GM12878 (cell line): ENCODE measurements at regions not wholly inside any gene's neighbourhood (a gene's known extent, or its start where the extent isn't known, plus 50 kb on each side); places are given as distances from the start of the nearest gene placed in this dataset.

Experiments used
- ATAC-seq: fragments of 200-7000 bp; cut with Tn5 transposase; 3 replicates; pipeline ENCODE4 v1.9.1; 2020; ENCODE audit warnings: mild to moderate bottlenecking, moderate library complexity
- BruUV-seq: library from RNA; stranded (reverse); fragments of 400-500 nt; replicated peaks from 2 replicates; lab custom pipeline; 2021; lab: Mats Ljungman, UMichigan
- CTCF ChIA-PET: fragments of 300-600 bp; sonication (Branson Sonifier 250); formaldehyde crosslinking; extraction: SDS; loops from one replicate; lab custom pipeline; 2021; ENCODE audit warnings: inconsistent platforms; lab: Yijun Ruan, JAX
- POLR2A ChIA-PET: fragments of 350-600 bp; formaldehyde crosslinking; extraction: SDS; loops from one replicate; lab custom pipeline; 2021; ENCODE audit warnings: inconsistent platforms; lab: Charles Lee
- RAD21 ChIA-PET: fragments of 300-600 bp; sonication (Branson Sonifier 250); formaldehyde crosslinking; loops from one replicate; lab custom pipeline; 2023; ENCODE audit warnings: antibody characterized with exemption; ENCODE audit not compliant: unreplicated experiment; lab: Charles Lee
- SMC1A ChIA-PET: fragments of 300-600 bp; sonication (Branson Sonifier 250); formaldehyde crosslinking; loops from one replicate; lab custom pipeline; 2023; ENCODE audit not compliant: unreplicated experiment, uncharacterized antibody; lab: Charles Lee
- DNase-seq: peaks from one replicate; pipeline ENCODE4 v3.0.0-alpha.2; 2011; ENCODE audit warnings: low read depth, low spot score
- FAIRE-seq: peaks from 3 replicates; lab custom pipeline; 2011; peaks lifted over from hg19 to GRCh38; lab: Jason Lieb, UNC
- H2AFZ ChIP-seq: 2 replicates; pipeline ENCODE4 v1.6.0; 2011; ENCODE audit warnings: low read depth, low read length, control low read depth; ENCODE audit not compliant: control insufficient read depth
- H3K27ac ChIP-seq: 2 replicates; pipeline ENCODE4 v1.5.1; 2011; ENCODE audit warnings: control low read depth; ENCODE audit not compliant: control insufficient read depth, insufficient read depth
- H3K27me3 ChIP-seq, 2 experiments: replicated peaks in 1 of 2; 2 replicates each; pipeline versions ENCODE4 v1.6.0 to v1.6.1; 2011; ENCODE audit warnings: low read length in 1 of 2; ENCODE audit not compliant: control insufficient read depth in 2 of 2, insufficient read depth in 2 of 2
- H3K36me3 ChIP-seq, 2 experiments: 2 replicates each; pipeline ENCODE4 v1.5.1; 2011; ENCODE audit warnings: low read length in 1 of 2; ENCODE audit not compliant: control insufficient read depth in 2 of 2, insufficient read depth in 2 of 2
- H3K4me1 ChIP-seq: 2 replicates; pipeline ENCODE4 v1.6.1; 2011; ENCODE audit warnings: mild to moderate bottlenecking, low read length, moderate library complexity, mixed read lengths; ENCODE audit not compliant: control insufficient read depth, insufficient read depth
- H3K4me2 ChIP-seq: 2 replicates; pipeline ENCODE4 v1.6.0; 2011; ENCODE audit warnings: control low read depth; ENCODE audit not compliant: control insufficient read depth, insufficient read depth
- H3K4me3 ChIP-seq: fragments of 200-600 bp; sonication (generic); 2 replicates; pipeline ENCODE4 v1.5.1; 2016
- H3K79me2 ChIP-seq: 2 replicates; pipeline ENCODE4 v1.6.0; 2011; ENCODE audit warnings: low read length; ENCODE audit not compliant: control insufficient read depth, insufficient read depth
- H3K9ac ChIP-seq: 2 replicates; pipeline ENCODE4 v1.8.0; 2011; ENCODE audit warnings: low read length, control low read depth, mixed read lengths; ENCODE audit not compliant: control insufficient read depth, insufficient read depth
- H3K9me3 ChIP-seq: replicated peaks from 3 replicates; pipeline ENCODE4 v1.5.1; 2011; ENCODE audit warnings: mild to moderate bottlenecking, low read length; ENCODE audit not compliant: control insufficient read depth, insufficient read depth
- H4K20me1 ChIP-seq: 2 replicates; pipeline ENCODE4 v1.6.0; 2011; ENCODE audit not compliant: control insufficient read depth, insufficient read depth
- EED ChIP-seq: sonication (generic); IDR thresholded peaks from 2 replicates; pipeline ENCODE4 v1.6.1; 2016; ENCODE audit warnings: antibody characterized with exemption, low read depth
- MTA2 ChIP-seq: fragments of 450-650 bp; IDR thresholded peaks from 2 replicates; pipeline ENCODE4 v1.6.1; 2016; ENCODE audit warnings: low read depth, mild to moderate bottlenecking, moderate library complexity
- NFXL1 ChIP-seq: fragments of 450-650 bp; IDR thresholded peaks from 2 replicates; pipeline ENCODE4 v1.6.1; 2017; ENCODE audit warnings: antibody characterized with exemption, mild to moderate bottlenecking, borderline replicate concordance
- POLR2A ChIP-seq: IDR thresholded peaks from 2 replicates; pipeline ENCODE4 v1.6.1; 2011; ENCODE audit warnings: low read depth, mild to moderate bottlenecking, low read length
- RAD51 ChIP-seq: fragments of 450-650 bp; IDR thresholded peaks from 2 replicates; pipeline ENCODE4 v1.6.1; 2016; ENCODE audit warnings: moderate library complexity, mild to moderate bottlenecking, inconsistent platforms
- SMAD1 ChIP-seq: fragments of 450-650 bp; IDR thresholded peaks from 2 replicates; pipeline ENCODE4 v1.6.1; 2018; ENCODE audit warnings: mild to moderate bottlenecking, low read depth; ENCODE audit not compliant: partially characterized antibody
- SMAD5 ChIP-seq: IDR thresholded peaks from 2 replicates; pipeline ENCODE4 v1.6.1; 2016; ENCODE audit warnings: antibody characterized with exemption, low read depth
- STAT3 ChIP-seq: IDR thresholded peaks from 2 replicates; pipeline ENCODE4 v1.6.1; 2011; ENCODE audit warnings: low read depth, low read length, improper control_type of control experiment
- TBL1XR1 ChIP-seq: IDR thresholded peaks from 2 replicates; pipeline ENCODE4 v1.6.1; 2012; ENCODE audit warnings: low read depth, low read length, improper control_type of control experiment
- TCF7 ChIP-seq: IDR thresholded peaks from 2 replicates; pipeline ENCODE4 v1.6.1; 2014; ENCODE audit warnings: antibody characterized with exemption, borderline replicate concordance
- WGBS: methylation state at CpG from one replicate; pipeline ENCODE4 v1.1.6; 2016; ENCODE audit warnings: low lambda C conversion rate; ENCODE audit not compliant: insufficient replicate concordance, insufficient coverage; ENCODE audit errors: missing lambda C conversion rate; 5-methylcytosine and 5-hydroxymethylcytosine counted together
- in situ Hi-C: fragments of 300-500 bp; cut with MboI; formaldehyde crosslinking; loops from 9 replicates; pipeline ENCODE4 v1.14.3; 2018; ENCODE audit warnings: mixed read lengths
- intact Hi-C: fragments of 100-400 bp; cut with micrococcal nuclease; formaldehyde crosslinking; loops from one replicate; pipeline ENCODE4 v1.14.2; 2022; ENCODE audit not compliant: unreplicated experiment
- TF ChIP-seq, protein P1 (sequence below): fragments of 450-650 bp; IDR thresholded peaks from 2 replicates; pipeline ENCODE4 v1.6.1; 2018; ENCODE audit warnings: borderline replicate concordance, mild to moderate bottlenecking; ENCODE audit not compliant: partially characterized antibody

DNA sequence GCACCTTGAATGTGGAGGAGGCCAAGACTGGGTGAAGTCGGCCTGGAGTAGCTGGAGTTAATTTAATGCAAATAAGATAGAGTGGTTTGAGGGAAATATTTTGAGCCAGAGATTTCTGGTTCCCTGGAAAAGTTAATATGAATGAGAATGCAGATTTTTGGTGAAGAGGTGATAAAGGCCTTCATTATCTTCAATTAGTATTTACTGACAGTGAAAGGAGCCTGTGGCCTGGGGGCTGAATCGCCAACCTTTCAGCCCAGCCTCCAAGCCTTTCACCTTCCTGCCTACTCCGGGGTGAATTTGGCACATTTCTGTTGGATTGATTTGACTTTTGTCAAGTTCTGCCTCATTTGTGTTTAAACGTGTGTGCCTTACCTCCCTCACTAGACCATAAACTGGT, 147.8 kb downstream of the SOX2 start (continued):
- TF ChIP-seq, protein P1, sequence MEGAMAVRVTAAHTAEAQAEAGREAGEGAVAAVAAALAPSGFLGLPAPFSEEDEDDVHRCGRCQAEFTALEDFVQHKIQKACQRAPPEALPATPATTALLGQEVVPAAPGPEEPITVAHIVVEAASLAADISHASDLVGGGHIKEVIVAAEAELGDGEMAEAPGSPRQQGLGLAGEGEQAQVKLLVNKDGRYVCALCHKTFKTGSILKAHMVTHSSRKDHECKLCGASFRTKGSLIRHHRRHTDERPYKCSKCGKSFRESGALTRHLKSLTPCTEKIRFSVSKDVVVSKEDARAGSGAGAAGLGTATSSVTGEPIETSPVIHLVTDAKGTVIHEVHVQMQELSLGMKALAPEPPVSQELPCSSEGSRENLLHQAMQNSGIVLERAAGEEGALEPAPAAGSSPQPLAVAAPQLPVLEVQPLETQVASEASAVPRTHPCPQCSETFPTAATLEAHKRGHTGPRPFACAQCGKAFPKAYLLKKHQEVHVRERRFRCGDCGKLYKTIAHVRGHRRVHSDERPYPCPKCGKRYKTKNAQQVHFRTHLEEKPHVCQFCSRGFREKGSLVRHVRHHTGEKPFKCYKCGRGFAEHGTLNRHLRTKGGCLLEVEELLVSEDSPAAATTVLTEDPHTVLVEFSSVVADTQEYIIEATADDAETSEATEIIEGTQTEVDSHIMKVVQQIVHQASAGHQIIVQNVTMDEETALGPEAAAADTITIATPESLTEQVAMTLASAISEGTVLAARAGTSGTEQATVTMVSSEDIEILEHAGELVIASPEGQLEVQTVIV = no peak
- TF ChIP-seq NFXL1 = no peak
- no peak for TF ChIP-seq RAD51
- TF ChIP-seq, all 136 proteins: peak for 0

DNA sequence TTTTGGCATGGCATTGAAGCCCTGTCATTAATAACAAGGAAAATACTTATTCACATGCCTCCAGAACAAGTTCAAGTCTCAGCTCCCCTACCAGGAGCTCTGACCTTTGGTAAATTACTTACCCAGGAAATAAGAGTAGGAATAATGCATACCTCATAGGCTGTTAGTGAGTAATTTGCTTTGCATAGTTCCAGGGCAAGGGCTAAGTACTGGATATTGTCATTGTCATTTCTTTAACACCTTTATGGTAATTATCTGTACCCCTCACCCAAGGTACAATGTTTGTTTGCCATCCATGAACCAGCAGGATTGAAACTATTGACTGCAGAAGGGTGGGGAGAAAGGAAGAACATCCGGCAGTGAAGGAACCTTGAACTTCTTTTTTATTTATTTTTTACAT, 148.5 kb downstream of the SOX2 start:
- POLR2A ChIA-PET = no interaction called here
- H3K27me3 ChIP-seq = no peaks in the 10 kb centered on the region
- in situ Hi-C loops (no loop called here), intact Hi-C loops (no loop called here)
- WGBS = 85% methylated on average over 1 of the region's 1 CpG
- RAD21 ChIA-PET = no interaction called here
- H4K20me1 ChIP-seq = no peaks in the 10 kb centered on the region
- CTCF ChIA-PET = no interaction called here
- H3K27ac ChIP-seq = no peak overlapping the region
- BruUV-seq = no TSS peak
- H3K9ac ChIP-seq = no peak overlapping the region
- no peaks in the 10 kb centered on the region for H3K36me3 ChIP-seq
- H3K4me3 ChIP-seq = no peak overlapping the region
- SMC1A ChIA-PET = no interaction called here
- no peaks in the 10 kb centered on the region for H3K9me3 ChIP-seq
- ATAC-seq = no peak
- no peaks in the 10 kb centered on the region for H3K79me2 ChIP-seq
- DNase-seq = no peak
- no peak for TF ChIP-seq SMAD1
- TF ChIP-seq POLR2A = no peak
- no peak for TF ChIP-seq MTA2
- TF ChIP-seq SMAD5 = no peak
- TF ChIP-seq TCF7 = no peak
- TF ChIP-seq TBL1XR1 = no peak
- no peak for TF ChIP-seq EED
- TF ChIP-seq STAT3 = no peak
- no peak overlapping the region for H2AFZ ChIP-seq
- no peak overlapping the region for H3K4me2 ChIP-seq
- no peak for FAIRE-seq
- no peaks in the 10 kb centered on the region for H3K4me1 ChIP-seq
